ENCODE measurements at regions not wholly inside any gene's neighbourhood (a gene's known extent, or its start where the extent isn't known, plus 50 kb on each side); places are given as distances from the start of the nearest gene placed in this dataset.
"Not testable (repeated sequence)": the region's sequence is repeated elsewhere in the genome, so short reads cannot be mapped to it uniquely, and the experiment has no call there.

DNA sequence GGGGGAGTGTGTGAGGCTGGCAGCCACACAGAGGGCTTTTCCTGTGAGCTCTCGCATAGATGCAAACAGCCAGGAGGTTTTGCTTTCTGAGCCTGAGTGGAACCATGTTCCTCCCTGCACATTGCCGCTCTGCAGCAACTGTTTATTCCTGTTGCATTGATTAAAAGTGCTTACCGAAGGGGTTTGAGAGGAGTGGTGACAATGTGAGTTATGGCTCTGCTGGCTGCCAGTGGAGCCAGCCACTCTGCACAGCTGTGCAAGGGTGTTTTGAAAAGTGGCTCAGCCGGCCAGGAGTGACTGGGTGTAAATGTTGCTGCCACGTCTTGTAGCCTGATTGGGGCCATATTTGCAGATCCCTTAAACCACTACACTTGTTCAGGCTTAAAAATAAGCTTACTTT, 114.9 kb upstream of the EEF2KMT start:
- DNase-seq, result not testable (repeated sequence)

GRCh38 chr16:5207862-5208498, 110.4 kb upstream of the EEF2KMT start:
- not testable (repeated sequence) for DNase-seq

- no peak for DNase-seq
Measured at GRCh38 chr16:5207001-5207523, 109.5 kb upstream of the EEF2KMT start.

DNA sequence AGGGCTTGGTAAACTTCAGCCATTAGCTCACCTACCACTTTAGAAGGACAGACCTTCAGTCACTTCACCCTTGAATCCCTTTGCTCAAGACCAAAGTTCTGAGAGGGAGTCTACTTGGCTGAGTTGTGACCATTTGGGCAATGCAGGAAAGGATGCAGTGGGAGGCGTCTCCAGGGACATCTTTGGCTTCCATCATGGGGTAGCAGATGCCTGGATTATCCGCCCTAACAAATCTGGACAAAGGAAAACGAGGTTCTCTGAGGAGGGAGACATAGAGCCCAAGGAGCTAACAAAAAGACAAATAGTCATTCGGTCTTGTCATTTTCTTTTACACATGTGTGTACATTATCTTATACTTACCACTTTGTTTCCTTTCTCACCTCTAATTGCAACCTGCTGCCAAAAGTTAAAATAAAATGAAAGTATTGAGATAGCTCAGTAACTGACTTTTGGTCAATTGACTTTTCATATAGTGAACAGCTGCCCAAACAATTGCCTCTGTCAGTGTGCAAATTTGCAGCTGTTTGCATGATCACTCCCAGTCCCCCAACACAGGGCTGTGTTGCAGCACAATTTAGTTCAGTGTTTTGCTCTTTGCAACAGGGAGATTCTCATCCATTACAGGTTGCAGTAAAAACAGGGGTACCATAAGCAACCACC, 108.9 kb upstream of the EEF2KMT start:
- no peak for DNase-seq

DNA sequence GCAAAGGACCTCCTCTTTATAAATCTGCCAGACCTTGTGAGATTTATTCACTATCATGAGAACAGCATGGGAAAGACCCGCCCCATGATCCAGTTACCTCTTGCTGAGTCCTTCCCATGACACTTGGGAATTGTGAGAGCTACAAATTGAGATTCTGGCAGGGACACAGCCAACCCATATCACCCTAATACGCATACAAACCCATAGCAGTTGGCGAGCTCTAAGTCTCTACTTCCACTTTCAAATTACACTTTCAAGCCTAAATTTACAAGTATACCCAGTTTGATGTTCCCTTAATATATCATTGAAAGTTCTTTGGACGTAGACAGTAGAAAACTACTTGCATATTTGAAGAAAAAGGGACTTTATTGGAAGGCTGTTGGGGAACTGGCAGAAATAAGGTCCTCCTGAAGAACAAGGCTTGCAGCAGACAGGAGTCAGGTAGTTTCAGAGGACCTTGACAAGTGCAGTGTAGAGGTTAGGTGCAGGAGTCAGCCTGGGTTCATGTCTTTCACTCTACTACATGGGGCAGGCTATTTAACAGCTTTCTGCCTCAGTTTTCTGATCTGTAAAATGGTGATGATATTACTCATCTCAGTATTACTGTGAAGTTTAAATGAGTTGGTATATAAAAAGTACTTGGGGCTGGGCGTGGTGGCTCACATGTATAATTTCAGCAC, 107.9 kb upstream of the EEF2KMT start:
- no peak for DNase-seq

DNA sequence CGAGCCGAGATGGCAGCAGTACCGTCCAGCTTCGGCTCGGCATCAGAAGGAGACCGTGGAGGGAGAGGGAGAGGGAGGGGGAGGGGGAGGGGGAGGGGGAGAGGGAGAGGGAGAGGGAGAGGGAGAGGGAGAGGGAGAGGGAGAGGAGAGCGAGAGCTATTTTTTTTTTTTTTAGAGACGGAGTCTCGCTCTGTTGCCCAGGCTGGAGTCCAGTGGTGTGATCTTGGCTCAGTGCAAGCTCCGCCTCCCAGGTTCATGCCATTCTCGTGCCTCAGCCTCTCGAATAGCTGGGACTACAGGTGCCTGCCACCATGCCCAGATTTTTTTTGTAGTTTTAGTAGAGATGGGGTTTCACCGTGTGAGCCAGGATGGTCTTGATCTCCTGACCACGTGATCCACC, 106.1 kb upstream of the EEF2KMT start:
- not testable (repeated sequence) for DNase-seq

GRCh38 chr16:5200123-5200522, 102.5 kb upstream of the EEF2KMT start:
- DNase-seq, result no peak

GRCh38 chr16:5196204-5196603, 98.6 kb upstream of the EEF2KMT start:
- no peak for DNase-seq

GRCh38 chr16:5193861-5194260, 96.3 kb upstream of the EEF2KMT start:
- DNase-seq, result no peak

- DNase-seq, result no peak
Measured at GRCh38 chr16:5188989-5189352, 91.4 kb upstream of the EEF2KMT start.

DNA sequence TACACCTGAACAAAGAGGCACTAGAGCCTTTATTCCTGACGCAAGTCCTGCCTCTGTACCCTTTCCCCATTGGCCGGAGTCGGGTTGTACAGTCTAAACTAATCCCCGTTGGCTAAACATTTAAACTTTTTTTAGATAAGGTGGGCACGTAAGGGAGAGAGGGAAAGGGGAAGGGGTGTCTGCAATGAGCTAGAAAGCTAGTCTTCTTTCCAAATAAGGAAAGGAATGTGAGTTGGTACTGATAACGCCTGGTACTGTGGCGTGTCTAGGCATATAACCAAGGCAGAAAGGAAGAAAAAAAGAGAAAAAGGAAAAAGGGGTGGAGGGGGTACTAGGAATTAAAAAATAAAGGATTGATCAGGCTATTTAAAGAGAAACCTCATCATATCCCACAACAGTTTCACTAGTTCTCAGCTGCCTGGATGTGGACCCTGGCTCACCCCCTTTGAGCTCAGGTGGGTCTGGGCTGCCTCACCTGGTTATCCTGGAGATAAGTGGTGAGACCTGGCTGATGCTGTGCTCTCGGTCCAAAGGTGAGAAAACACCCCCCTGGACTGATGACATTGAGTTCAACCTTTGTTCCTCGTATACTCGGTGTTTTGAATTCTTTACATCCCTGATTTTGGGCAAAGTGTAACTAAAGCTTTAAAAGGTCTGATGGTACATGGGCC, 90.9 kb upstream of the EEF2KMT start:
- no peak for DNase-seq

DNA sequence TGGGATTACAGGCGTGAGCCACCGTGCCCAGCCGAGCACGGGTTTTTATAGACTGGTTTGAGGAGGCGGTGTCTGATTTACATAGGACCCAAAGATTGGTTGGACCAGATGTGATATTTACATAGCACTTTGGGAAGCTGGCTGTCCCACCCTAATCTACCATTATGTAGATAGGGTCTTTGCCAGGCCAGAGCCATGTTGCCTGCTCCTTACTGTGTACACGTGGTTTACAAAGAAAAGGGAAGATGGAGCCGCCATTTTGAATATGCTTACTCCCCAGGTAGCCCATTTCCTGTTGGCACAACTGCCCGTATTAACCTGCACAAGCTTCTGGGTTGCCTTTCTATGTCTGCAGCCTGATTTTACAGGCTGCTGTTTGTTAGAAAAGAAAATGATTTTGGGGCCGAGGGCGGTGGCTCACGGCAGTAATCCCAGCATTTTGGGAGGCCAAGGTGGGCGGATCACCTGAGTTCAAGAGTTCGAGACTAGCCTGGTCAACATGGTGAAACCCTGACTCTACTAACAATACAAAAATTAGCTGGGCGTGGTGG, 89.9 kb upstream of the EEF2KMT start:
- DNase-seq, result no peak

DNA sequence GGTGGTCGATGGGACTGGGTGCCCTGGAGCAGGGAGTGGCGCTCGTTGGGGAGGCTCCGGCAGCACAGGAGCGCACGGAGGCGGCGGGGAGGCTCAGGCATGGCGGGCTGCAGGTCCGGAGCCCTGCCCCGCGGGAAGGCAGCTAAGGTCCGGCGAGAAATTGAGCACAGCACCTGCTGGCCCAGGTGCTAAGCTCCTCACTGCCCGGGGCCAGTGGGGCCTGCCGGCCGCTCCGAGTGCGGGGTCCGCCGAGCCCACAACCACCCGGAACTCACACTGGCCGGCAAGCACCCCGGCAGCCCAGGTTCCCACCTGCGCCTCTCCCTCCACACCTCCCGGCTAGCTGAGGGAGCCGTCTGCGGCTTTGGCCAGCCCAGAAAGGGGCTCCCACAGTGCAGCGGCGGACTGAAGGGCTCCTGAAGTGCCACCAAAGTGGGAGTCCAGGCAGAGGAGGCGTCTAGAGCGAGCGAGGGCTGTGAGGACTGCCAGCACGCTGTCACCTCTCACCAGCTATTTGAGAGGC, 88.8 kb upstream of the EEF2KMT start:
- DNase-seq, result no peak

DNA sequence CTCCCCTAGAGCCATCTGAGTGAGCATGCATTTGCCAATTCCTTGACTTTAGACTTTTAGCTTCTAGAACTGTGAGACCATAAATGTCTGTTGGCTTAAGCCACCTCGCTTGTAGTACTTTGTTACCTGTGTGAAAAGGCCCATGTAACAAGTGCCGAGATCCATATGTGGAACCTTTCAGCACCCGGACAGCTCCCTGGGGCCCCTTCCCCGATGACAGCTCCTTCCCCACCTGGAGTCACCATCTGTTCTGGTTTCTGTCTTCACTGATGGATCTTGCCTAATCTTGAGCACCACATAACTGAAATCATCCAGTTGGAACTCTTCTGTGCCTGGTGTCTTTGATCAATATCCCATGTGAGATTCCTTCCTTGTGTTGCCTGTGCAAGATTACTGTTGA, 78.9 kb upstream of the EEF2KMT start:
- DNase-seq, result no peak

DNA sequence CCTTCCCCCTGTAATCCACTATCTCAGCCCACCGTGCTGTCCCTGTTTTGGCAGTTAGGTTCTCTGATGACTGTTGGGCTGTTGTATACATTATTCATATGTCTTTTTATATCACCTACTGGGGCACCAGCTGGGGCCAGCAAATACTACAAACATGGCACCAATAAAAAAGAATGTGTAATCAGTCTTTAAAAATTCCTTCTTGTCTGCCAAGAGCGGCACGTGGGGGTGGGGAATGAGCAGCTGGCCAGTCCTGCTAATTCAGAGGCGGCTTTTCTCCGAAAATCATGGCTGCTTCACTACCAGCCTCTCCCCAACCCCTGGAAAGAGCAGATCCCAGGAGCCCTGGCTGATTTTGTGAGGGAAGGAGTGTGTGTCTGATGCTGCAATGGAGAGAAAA, 77.7 kb upstream of the EEF2KMT start:
- DNase-seq, result no peak

- no peak for DNase-seq
Measured at GRCh38 chr16:5166486-5166885, 68.9 kb upstream of the EEF2KMT start.

DNA sequence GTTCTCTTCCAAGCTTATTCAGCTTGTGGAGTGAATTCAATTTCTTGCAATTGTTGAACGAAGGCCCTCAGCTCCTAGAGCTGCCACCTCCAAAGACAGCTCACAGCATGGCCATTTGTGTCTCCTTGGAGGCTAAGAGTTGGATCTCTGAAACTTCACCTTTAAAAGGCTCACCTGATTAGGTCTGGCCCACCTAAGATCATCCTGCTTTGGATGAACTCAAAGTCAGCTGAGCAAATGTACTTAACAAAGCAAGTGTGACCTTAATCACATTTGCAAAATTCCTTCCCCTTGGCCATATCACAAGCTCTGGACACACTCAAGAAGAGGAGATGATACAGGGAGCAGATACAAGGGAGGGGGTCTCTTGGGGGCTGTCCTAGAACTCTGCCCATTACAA, 67.8 kb upstream of the EEF2KMT start:
- not testable (repeated sequence) for DNase-seq

GRCh38 chr16:5162801-5163200, 65.2 kb upstream of the EEF2KMT start:
- DNase-seq, result not testable (repeated sequence)

GRCh38 chr16:5161888-5162287, 64.3 kb upstream of the EEF2KMT start:
- DNase-seq, result not testable (repeated sequence)

GRCh38 chr16:5160010-5160409, 62.4 kb upstream of the EEF2KMT start:
- DNase-seq, result not testable (repeated sequence)

- DNase-seq, result not testable (repeated sequence)
Measured at GRCh38 chr16:5159537-5159936, 61.9 kb upstream of the EEF2KMT start.

- DNase-seq, result no peak
Measured at GRCh38 chr16:5158494-5158893, 60.9 kb upstream of the EEF2KMT start.

DNA sequence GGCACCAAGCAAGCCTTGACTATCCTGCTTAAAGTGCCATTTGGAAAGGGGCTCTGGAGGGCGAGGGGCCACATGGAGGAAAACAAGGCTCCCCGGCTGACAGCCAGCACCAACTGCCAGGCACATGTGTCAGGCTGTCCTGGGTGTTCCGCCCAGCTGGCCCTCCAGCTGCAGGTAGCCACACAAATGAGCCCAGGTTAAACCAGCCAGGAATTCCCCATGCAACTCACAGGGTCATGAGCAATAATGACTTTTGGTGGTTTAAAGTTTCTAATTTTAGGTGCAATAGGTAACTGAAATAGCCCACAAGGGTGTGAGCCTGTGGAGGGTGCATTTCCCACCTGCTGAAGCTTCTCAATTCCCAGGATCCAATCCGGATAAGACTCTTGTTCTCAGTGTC, 58.9 kb upstream of the EEF2KMT start:
- DNase-seq, result not testable (repeated sequence)
